ENCODE measurements at regions not wholly inside any gene's neighbourhood (a gene's known extent, or its start where the extent isn't known, plus 50 kb on each side); places are given as distances from the start of the nearest gene placed in this dataset.

DNA sequence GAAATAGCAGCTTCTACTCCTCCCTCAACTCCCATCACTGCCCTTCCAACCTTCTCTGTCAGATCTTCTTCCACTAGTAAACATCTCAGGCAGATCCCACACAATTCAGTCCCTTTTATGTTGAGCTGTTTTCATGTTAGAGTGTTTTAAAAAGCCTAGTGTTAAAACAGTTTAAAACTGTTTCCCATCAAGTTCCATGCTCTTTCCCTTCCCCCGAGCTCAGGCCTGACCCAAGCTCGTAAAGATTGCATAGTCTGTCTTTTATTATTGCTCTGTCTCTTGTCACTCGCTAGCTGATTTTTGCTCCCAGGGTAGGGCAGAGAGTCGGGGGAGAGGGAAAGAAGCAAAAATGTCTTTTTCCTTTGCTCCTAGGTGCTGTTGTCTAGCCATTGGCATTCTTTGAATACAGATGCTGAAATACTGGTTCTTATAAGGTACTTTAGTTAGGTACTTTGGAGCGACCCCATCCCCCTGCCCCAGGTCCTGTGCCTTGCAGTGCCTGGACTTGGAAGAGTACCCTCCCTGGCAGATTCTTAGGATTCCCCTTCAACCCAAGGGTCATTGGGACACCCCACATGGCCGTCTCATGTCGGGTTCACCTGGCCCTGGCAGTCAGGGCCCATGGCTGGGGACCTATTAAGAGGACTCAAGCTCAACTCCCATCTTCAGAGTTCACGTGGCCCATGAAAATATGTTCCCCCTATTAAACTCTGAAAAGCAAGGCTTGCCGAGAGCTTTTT is 101.2 kb upstream of the ARMC2 start:
- Mint-ChIP-seq H3K4me3 (ENCODE audit: unreplicated experiment) (no peak overlapping the region), H3K36me3 (ENCODE audit: low read depth, unreplicated experiment) (no peaks in the 10 kb centered on the region), H3K27me3 (ENCODE audit: unreplicated experiment) (no peaks in the 10 kb centered on the region), H3K9me3 (ENCODE audit: unreplicated experiment) (no peaks in the 10 kb centered on the region), H3K4me1 (ENCODE audit: unreplicated experiment) (peaks cover 3% of the 10 kb centered on the region), H3K27ac (ENCODE audit: unreplicated experiment) (no peak overlapping the region)
- DNase-seq (ENCODE audit: low spot score), result no peak
- TF ChIP-seq, protein P1, sequence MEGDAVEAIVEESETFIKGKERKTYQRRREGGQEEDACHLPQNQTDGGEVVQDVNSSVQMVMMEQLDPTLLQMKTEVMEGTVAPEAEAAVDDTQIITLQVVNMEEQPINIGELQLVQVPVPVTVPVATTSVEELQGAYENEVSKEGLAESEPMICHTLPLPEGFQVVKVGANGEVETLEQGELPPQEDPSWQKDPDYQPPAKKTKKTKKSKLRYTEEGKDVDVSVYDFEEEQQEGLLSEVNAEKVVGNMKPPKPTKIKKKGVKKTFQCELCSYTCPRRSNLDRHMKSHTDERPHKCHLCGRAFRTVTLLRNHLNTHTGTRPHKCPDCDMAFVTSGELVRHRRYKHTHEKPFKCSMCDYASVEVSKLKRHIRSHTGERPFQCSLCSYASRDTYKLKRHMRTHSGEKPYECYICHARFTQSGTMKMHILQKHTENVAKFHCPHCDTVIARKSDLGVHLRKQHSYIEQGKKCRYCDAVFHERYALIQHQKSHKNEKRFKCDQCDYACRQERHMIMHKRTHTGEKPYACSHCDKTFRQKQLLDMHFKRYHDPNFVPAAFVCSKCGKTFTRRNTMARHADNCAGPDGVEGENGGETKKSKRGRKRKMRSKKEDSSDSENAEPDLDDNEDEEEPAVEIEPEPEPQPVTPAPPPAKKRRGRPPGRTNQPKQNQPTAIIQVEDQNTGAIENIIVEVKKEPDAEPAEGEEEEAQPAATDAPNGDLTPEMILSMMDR (IDR thresholded peaks at IDR 0.05; ENCODE audit: unreplicated experiment), result no peak

DNA sequence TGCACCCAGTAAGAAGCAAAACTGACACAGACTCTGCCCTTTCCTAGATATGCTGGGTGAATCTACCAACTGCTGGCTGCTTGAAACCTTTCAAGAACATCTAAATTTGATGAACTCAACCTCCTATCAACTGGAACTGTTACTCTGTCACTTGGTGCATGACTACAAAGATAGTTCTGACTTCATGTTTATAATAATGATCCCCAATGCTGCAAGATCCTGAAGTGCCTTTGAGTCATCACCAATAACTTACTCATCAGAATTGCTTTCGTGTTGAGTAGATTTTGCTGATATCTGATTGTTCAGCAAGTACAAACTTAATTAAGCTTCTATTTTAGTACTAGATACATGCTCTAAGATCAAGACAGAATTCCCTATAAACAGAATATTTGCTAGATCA is 100.2 kb upstream of the ARMC2 start:
- H3K4me1 Mint-ChIP-seq (ENCODE audit: unreplicated experiment), result peaks cover 4% of the 10 kb centered on the region
- no peak for DNase-seq (ENCODE audit: low spot score)
- H3K27ac Mint-ChIP-seq (ENCODE audit: unreplicated experiment), result no peak overlapping the region
- no peaks in the 10 kb centered on the region for H3K9me3 Mint-ChIP-seq (ENCODE audit: unreplicated experiment)
- no peaks in the 10 kb centered on the region for H3K36me3 Mint-ChIP-seq (ENCODE audit: low read depth, unreplicated experiment)
- no peaks in the 10 kb centered on the region for H3K27me3 Mint-ChIP-seq (ENCODE audit: unreplicated experiment)
- no peak overlapping the region for H3K4me3 Mint-ChIP-seq (ENCODE audit: unreplicated experiment)
- TF ChIP-seq, protein P1 (IDR thresholded peaks at IDR 0.05; ENCODE audit: unreplicated experiment), result no peak

DNA sequence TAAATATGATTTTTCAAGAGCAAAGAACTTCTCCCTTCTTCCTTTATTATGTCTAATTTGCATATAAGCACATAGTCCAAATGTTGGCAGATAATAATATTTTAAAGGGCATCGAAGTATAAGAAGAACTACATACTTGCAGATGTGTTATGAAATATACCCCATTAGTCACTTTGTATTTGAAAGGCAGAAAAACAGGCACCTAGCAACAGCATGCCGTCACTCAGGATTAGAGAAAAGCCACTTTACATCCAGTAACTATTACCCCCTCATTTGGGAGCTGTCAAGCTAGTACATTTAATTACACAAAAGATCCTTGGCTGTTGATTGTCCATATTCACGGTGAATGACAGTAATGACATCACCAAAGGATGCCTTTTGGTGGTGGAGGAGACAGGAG is 99.3 kb upstream of the ARMC2 start:
- no peak for DNase-seq (ENCODE audit: low spot score)
- H3K27me3 Mint-ChIP-seq (ENCODE audit: unreplicated experiment), result no peaks in the 10 kb centered on the region
- H3K36me3 Mint-ChIP-seq (ENCODE audit: low read depth, unreplicated experiment), result no peaks in the 10 kb centered on the region
- no peak overlapping the region for H3K4me3 Mint-ChIP-seq (ENCODE audit: unreplicated experiment)
- no peaks in the 10 kb centered on the region for H3K9me3 Mint-ChIP-seq (ENCODE audit: unreplicated experiment)
- H3K4me1 Mint-ChIP-seq (ENCODE audit: unreplicated experiment), result peaks cover 4% of the 10 kb centered on the region
- H3K27ac Mint-ChIP-seq (ENCODE audit: unreplicated experiment), result no peak overlapping the region
- TF ChIP-seq, protein P1 (IDR thresholded peaks at IDR 0.05; ENCODE audit: unreplicated experiment), result no peak

DNA sequence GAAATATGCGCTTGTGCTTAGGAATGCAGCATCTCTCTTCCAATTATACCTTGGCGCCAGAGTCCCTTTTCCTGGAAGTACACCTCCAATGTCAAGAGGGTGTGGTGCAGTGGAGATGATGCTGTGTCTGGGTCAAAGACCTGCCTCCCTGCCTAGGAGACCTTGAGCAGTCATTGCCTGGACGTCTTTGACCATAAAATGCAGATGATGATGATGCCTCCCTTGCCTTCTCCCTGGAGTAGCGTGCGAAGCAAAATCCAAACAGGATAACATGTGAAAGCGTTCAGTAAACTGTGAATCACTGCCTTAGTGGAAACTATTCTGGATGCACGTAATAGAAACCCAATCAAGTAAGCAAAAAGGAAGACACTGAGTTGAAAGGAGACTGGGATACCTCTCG is 97.4 kb upstream of the ARMC2 start:
- Mint-ChIP-seq H3K27me3 (ENCODE audit: unreplicated experiment) (peaks cover 3% of the 10 kb centered on the region), H3K4me3 (ENCODE audit: unreplicated experiment) (no peak overlapping the region), H3K9me3 (ENCODE audit: unreplicated experiment) (no peaks in the 10 kb centered on the region), H3K36me3 (ENCODE audit: low read depth, unreplicated experiment) (no peaks in the 10 kb centered on the region), H3K27ac (ENCODE audit: unreplicated experiment) (no peak overlapping the region), H3K4me1 (ENCODE audit: unreplicated experiment) (peaks cover 4% of the 10 kb centered on the region)
- no peak for DNase-seq (ENCODE audit: low spot score)
- TF ChIP-seq, protein P1 (IDR thresholded peaks at IDR 0.05; ENCODE audit: unreplicated experiment), result no peak

DNA sequence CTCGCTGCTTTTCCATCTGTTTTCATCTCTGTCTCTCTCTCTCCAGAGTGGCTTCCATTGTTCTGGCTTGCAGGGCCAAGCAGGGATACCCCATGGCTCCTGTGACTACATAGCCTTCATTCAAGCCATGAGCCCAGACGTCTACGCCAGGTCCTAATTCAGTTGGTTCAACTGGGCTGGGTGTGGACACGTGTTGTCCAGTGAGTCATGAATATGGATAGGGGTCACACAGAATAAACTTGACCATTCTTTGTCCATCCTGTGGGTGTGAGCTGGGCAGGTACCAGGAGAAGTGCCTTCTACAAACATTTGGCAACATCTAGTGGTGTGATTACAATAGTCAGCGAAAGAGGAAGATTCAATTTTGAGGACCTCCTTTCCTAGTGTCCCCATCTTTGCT is 96.9 kb upstream of the ARMC2 start:
- H3K4me3 Mint-ChIP-seq (ENCODE audit: unreplicated experiment), result no peak overlapping the region
- TF ChIP-seq, protein P1 (IDR thresholded peaks at IDR 0.05; ENCODE audit: unreplicated experiment), result no peak
- H3K27ac Mint-ChIP-seq (ENCODE audit: unreplicated experiment), result no peak overlapping the region
- H3K4me1 Mint-ChIP-seq (ENCODE audit: unreplicated experiment), result peaks cover 4% of the 10 kb centered on the region
- no peaks in the 10 kb centered on the region for H3K36me3 Mint-ChIP-seq (ENCODE audit: low read depth, unreplicated experiment)
- H3K9me3 Mint-ChIP-seq (ENCODE audit: unreplicated experiment), result no peaks in the 10 kb centered on the region
- peaks cover 3% of the 10 kb centered on the region for H3K27me3 Mint-ChIP-seq (ENCODE audit: unreplicated experiment)
- no peak for DNase-seq (ENCODE audit: low spot score)
